ACC112 (cell line): ENCODE measurements at regions not wholly inside any gene's neighbourhood (a gene's known extent, or its start where the extent isn't known, plus 50 kb on each side); places are given as distances from the start of the nearest gene placed in this dataset.

Source experiments
- H2AFZ ChIP-seq: fragments of 200-600 bp; sonication (generic); one replicate; pipeline ENCODE4 v1.6.0; 2017; ENCODE audit warnings: antibody characterized with exemption, low read length; ENCODE audit not compliant: unreplicated experiment
- H3K27ac ChIP-seq: fragments of 200-600 bp; sonication (generic); 2 replicates; pipeline ENCODE4 v1.5.1; 2014; ENCODE audit warnings: low read depth, mild to moderate bottlenecking, antibody characterized with exemption, low read length, moderate library complexity
- H3K27me3 ChIP-seq: fragments of 200-600 bp; sonication (generic); 2 replicates; pipeline ENCODE4 v1.6.1; 2014; ENCODE audit warnings: mild to moderate bottlenecking, antibody characterized with exemption, low read length, moderate library complexity, mixed read lengths; ENCODE audit not compliant: insufficient read depth
- H3K36me3 ChIP-seq: fragments of 200-600 bp; sonication (generic); 2 replicates; pipeline ENCODE4 v1.6.1; 2016; ENCODE audit warnings: mild to moderate bottlenecking, antibody characterized with exemption, low read length, moderate library complexity, mixed read lengths; ENCODE audit not compliant: insufficient read depth
- H3K4me1 ChIP-seq: fragments of 200-600 bp; sonication (generic); one replicate; pipeline ENCODE4 v1.6.1; 2016; ENCODE audit warnings: low read length, mixed read lengths; ENCODE audit not compliant: insufficient read depth, unreplicated experiment, control insufficient read depth
- H3K4me3 ChIP-seq: fragments of 200-600 bp; sonication (generic); 2 replicates; pipeline ENCODE4 v1.5.1; 2014; ENCODE audit warnings: mild to moderate bottlenecking, low read depth, low read length
- H3K79me2 ChIP-seq: fragments of 200-600 bp; sonication (generic); one replicate; pipeline ENCODE4 v1.6.0; 2016; ENCODE audit warnings: low read length; ENCODE audit not compliant: control insufficient read depth, unreplicated experiment, insufficient read depth

DNA sequence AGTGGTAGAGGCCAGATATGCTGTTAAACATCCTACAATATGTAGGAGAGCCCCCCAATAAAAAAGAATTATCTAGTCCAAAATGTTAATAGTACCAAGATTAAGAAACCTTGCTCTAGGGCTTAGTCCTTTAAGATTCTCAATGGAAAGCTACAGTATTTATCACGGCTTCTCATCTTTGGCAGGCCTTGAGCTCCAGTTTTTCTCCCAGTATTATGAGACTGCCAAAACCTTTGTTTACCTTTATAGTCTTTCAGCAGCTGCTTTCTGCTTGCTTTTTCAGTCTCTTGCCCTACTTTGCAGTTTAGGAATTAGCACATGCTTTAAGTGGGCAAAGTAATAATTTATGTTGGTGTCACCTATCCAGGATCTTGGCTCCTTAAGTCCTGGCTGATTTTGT is 59.7 kb downstream of the NHLRC1 start:
- Histone ChIP-seq H2AFZ (no peak overlapping the region), H3K4me3 (no peak overlapping the region), H3K27ac (no peak overlapping the region), H3K79me2 (no peaks in the 10 kb centered on the region), H3K27me3 (no peaks in the 10 kb centered on the region), H3K36me3 (no peaks in the 10 kb centered on the region), H3K4me1 (no peaks in the 10 kb centered on the region)

DNA sequence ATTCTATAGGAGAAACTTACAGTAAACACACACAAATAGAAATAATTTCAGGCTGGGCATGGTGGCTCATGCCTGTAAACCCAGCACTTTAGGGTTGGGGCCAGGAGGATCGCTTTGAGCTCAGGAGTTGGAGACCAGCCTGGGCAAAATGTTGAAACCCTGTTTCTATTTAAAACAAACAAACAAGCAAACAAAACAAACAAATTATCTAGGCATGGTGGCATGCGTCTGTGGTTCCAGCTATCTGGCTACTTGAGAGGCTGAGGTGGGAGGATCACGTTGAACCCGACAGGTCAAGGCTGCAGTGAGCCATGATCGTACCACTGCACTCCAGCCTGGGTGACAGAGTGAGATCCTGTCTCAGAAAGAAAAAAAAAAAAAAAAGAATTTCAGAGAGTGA is 64.0 kb downstream of the NHLRC1 start:
- Histone ChIP-seq H3K36me3 (no peaks in the 10 kb centered on the region), H3K79me2 (no peaks in the 10 kb centered on the region), H3K4me1 (no peaks in the 10 kb centered on the region), H3K27me3 (no peaks in the 10 kb centered on the region), H2AFZ (no peak overlapping the region), H3K4me3 (no peak overlapping the region), H3K27ac (no peak overlapping the region)

DNA sequence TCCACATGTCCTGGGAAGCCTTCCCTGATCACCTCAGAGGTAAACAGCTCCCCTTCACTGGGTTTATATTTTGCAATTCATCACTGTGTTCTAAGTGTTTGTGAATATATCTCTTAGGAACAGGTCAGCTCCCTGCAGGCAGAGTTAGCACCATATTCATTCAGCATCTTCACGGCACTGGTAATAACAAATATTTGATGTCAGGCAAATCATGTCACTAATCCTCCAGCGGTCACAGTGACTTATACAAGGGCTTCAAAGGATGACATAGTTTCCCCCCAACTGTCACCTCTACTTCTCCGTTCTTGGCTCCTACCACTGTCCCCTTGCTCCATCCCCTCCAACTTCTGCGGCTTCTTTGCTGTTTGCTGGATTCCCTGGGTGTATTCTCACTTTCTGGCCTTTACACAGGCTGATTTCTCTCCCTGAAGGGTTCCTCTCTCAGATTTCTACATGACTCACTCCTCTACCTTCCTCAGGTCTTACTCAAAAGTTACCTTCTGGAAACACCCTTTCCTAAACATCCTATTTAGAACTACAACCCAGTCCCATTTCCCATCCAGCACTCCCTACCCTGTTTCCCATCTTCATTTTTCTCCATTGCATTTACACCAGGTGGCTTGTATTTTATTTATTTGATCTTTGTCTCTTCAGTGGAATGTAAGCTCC is 66.6 kb downstream of the NHLRC1 start:
- no peaks in the 10 kb centered on the region for H3K4me1 ChIP-seq

DNA sequence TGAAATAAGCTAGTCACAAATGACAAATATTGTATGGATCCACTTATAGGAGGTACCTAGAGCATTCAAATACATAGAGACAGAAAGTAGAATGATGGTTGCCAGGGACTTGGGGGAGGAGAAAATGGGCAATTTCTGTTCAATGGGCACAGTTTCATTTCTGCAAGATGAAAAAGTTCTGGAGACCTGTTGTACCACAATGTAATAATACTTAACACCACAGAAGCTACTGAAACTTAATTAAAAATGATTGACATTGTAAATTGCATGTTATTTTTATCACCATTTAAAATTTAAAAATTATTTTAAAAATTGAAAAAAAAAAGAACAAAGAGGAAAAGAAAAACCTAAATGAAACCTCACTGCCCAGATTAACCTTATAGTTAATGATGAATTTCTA is 67.4 kb downstream of the NHLRC1 start:
- Histone ChIP-seq H3K36me3 (no peaks in the 10 kb centered on the region), H3K27ac (no peak overlapping the region), H3K4me3 (no peak overlapping the region), H3K79me2 (no peaks in the 10 kb centered on the region), H3K27me3 (no peaks in the 10 kb centered on the region), H2AFZ (no peak overlapping the region), H3K4me1 (no peaks in the 10 kb centered on the region)

More for the DNA sequence above, 66.6 kb downstream of the NHLRC1 start:
- no peaks in the 10 kb centered on the region for H3K27me3 ChIP-seq
- H2AFZ ChIP-seq = no peak overlapping the region
- H3K36me3 ChIP-seq = no peaks in the 10 kb centered on the region
- H3K79me2 ChIP-seq = no peaks in the 10 kb centered on the region
- no peak overlapping the region for H3K27ac ChIP-seq
- no peak overlapping the region for H3K4me3 ChIP-seq

DNA sequence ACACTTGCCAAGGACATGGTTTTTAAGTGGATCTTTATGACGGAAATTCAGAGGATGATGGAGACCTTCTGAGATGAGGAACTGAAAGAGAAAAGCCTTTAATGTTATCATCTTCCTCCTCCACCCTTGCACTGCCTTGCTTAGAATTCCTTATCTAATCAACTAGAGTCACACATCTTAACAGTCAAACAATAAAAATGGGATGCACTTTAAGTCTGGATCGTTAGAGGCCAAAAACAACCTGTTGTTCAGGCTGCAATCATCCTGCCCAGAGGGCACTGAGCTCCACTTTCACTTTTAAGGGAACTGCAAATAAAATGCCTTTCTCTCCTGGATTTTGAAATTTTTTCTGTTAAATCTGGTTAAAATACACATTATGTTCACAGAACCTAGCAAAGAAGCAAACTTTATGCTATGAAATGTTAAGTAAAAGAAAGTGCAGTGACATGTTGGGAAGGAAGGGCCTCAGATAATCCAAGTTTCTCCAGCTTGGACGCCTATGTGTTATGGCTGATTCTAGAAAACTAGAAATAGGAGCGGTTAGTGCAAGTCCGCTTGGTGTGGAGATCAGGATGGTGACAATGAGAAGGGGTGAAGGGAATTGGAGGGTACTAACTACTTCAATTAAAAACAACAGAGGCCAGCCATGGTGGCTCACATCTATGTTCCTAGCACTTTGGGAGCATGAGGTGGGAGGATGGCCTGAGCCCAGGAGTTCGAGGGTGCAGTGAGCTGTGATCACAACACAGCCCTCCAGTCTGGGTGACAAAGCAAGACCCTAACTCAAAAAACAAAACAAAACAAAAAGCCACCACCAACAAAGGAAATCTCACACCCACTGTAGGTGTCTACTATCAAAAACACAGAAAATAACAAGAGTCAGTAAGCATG is 66.4 kb upstream of the KIF13A start:
- Histone ChIP-seq H3K27me3 (no peaks in the 10 kb centered on the region), H3K4me1 (no peaks in the 10 kb centered on the region), H3K79me2 (no peaks in the 10 kb centered on the region), H3K4me3 (peak overlapping the region; percentile 61; the same call in 1 of the 2 replicates), H3K27ac (no peak overlapping the region), H3K36me3 (no peaks in the 10 kb centered on the region), H2AFZ (peak overlapping the region; percentile 87)

DNA sequence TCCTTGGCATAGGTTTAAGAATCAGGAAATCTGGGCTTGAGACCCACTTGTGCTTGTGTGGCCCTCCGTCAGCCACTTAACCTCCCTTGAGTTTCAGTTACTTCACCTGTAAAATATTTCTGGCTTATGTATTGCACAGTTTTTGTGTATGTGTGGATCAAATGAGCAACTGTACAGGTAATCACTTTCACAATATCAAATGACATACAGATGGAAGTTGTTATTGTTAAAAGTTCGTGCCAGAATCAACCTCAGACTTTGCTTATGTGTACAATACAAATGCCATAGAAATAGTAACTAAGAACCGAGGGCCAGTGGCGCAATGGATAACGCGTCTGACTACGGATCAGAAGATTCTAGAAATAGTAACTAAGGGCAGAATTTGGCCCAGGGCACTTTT is 65.6 kb upstream of the KIF13A start:
- peak overlapping the region; percentile 87 for H2AFZ ChIP-seq
- H3K36me3 ChIP-seq = no peaks in the 10 kb centered on the region
- H3K4me1 ChIP-seq = no peaks in the 10 kb centered on the region

DNA sequence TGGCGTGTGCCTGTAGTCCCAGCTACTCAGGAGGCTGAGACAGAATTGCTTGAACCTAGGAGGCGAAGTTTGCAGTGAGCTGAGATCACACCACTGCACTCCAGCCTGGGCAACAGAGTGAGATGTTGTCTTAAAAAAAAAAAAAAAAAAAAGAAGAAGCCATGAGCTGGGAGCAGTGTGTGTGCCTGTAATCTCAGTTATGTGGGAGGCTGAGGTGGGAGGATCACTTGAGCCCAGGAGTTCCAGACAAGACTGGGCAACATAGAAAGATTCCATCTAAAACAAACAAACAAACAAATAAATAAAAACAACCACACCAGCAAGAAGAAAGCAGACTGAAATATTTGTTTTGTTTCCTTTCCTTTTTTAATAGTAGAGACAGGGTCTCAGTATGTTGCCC is 62.2 kb upstream of the KIF13A start:
- no peak overlapping the region for H3K4me3 ChIP-seq
- no peaks in the 10 kb centered on the region for H3K4me1 ChIP-seq
- no peak overlapping the region for H2AFZ ChIP-seq
- H3K79me2 ChIP-seq = no peaks in the 10 kb centered on the region
- H3K36me3 ChIP-seq = no peaks in the 10 kb centered on the region
- H3K27ac ChIP-seq = no peak overlapping the region
- H3K27me3 ChIP-seq = no peaks in the 10 kb centered on the region

More for the DNA sequence above, 65.6 kb upstream of the KIF13A start:
- no peaks in the 10 kb centered on the region for H3K27me3 ChIP-seq
- H3K4me3 ChIP-seq = peak overlapping the region; percentile 61; the same call in 1 of the 2 replicates
- no peaks in the 10 kb centered on the region for H3K79me2 ChIP-seq
- no peak overlapping the region for H3K27ac ChIP-seq

DNA sequence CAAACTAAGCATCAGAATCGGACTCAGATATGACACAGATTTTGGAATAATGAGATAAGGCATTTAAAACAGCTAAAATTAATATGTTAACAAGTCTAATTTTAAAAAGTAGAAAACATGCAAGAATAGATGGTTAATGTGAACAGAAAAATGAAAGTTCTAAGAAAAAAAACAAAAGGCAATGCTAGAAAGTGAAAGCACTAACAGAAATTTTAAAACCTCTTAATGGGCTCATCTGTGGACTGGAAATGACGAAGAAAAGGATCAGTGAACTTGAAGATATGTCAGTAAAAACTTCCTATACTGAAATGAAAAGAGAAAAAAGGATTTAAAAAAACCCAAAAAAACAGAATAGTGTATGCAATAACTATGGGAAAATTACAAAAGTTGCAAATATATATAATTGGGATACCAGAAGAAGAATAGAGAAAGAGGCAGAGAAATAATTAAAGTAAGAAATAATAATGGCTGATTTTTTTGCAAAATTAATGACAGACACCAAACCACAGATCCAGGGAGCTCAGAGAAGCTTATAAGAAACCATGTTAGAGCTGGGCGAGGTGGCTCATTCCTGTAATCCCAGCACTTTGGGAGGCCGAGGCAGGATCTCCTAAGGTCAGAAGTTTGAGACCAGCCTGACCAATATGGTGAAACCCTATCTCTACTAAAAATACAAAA is 61.7 kb upstream of the KIF13A start:
- Histone ChIP-seq H2AFZ (no peak overlapping the region), H3K27ac (no peak overlapping the region), H3K4me3 (no peak overlapping the region), H3K36me3 (no peaks in the 10 kb centered on the region), H3K79me2 (no peaks in the 10 kb centered on the region), H3K4me1 (no peaks in the 10 kb centered on the region), H3K27me3 (no peaks in the 10 kb centered on the region)

DNA sequence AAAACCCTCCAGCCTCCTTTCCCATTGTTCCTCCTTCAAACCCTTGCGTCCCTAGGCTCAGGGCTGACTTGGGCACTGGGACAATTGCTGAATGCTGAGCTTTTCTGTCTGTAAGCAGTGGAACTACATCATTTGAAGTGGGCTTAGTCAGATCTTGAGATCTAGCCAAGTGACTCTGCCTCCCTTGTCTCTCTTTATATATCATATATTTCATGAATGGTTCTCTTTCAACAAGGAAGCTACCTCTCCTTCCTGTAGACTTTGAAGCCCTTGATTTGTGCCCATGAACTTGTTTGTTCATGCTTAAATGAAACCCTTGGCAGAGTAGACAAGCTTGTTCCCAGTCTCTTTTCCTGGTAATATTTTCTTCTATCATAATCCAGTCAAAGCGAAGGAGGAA is 60.0 kb upstream of the KIF13A start:
- H3K27me3 ChIP-seq = no peaks in the 10 kb centered on the region
- H3K4me1 ChIP-seq = peaks cover 6% of the 10 kb centered on the region
- no peaks in the 10 kb centered on the region for H3K79me2 ChIP-seq
- no peak overlapping the region for H3K27ac ChIP-seq
- H3K36me3 ChIP-seq = no peaks in the 10 kb centered on the region
- no peak overlapping the region for H3K4me3 ChIP-seq
- no peak overlapping the region for H2AFZ ChIP-seq

DNA sequence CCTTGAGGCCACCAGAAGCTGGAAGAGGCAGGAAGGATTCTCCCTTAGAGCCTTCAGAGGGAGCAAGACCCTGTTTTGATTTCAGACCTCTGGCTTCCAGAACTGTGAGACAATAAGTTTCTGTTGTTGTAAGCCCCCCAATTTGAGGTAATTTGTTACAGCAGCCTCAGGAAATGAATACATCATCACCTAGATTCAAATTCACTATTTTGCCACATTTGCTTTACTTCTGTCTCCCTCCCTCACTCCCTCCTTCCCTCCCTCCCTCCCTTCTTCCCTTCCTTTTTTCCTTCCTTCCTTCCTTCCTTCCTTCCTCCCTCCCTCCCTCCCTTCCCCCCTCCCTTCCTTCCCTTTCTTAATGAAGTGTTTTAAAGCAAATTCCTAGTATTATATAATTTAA is 58.1 kb upstream of the KIF13A start:
- H3K4me1 ChIP-seq = peaks cover 6% of the 10 kb centered on the region
- no peaks in the 10 kb centered on the region for H3K36me3 ChIP-seq
- H3K4me3 ChIP-seq = no peak overlapping the region
- no peak overlapping the region for H3K27ac ChIP-seq
- no peaks in the 10 kb centered on the region for H3K79me2 ChIP-seq
- H3K27me3 ChIP-seq = no peaks in the 10 kb centered on the region
- H2AFZ ChIP-seq = no peak overlapping the region
